ENCODE measurements at regions not wholly inside any gene's neighbourhood (a gene's known extent, or its start where the extent isn't known, plus 50 kb on each side); places are given as distances from the start of the nearest gene placed in this dataset.
A peak's percentile ranks its signal among the peaks of the same experiment; 100 is the strongest.

DNA sequence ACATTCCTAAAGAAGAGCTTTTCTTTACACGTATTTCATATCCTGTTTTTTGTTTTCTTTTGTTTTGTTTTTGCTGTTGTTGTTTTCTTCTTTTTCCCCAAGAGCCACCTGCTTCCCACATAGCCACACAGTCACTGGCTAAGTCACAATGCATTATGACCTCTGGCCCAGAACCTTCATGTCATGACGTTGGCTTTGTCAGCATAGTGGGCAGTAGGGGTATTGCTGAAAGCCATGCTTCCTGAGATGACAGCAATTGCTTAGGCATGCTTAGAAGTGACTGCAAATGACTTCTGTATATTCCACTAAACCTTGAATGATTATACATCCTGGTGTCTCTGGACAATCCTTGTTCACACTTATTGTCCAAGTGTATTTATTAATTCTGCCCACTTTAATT, 375.8 kb downstream of the TAF11L14 start:
- Mint-ChIP-seq H3K9me3 (peaks cover 7 to 9% of the 10 kb centered on the region in 2 experiments; a peak in 4 of 5 replicates), H3K27ac (no peak overlapping the region), H3K4me3 (no peak overlapping the region), H3K27me3 (ENCODE audit: low read depth) (no peaks in the 10 kb centered on the region), H3K4me1 (no peaks in the 10 kb centered on the region), H3K36me3 (ENCODE audit: insufficient read depth in 1 of 3, low read depth in 3 of 3) (peaks cover 0 to 6% (median 2%) of the 10 kb centered on the region in 3 experiments; a peak in 4 of 7 replicates)
- DNase-seq, result no peak
- Histone ChIP-seq H4K8ac (replicated peaks; ENCODE audit: insufficient read length, low read depth, low read length) (no peak overlapping the region), H3K4me2 (ENCODE audit: insufficient read depth, insufficient read length, low read length) (no peak overlapping the region), H2AFZ (ENCODE audit: low read length) (no peak overlapping the region), H2BK12ac (ENCODE audit: insufficient read length, low read depth, low read length) (no peak overlapping the region), H3K9me3 (ENCODE audit: control insufficient read depth, low read depth, low read length) (no peaks in the 10 kb centered on the region), H3K4me1 (ENCODE audit: insufficient read depth, low read length) (no peaks in the 10 kb centered on the region), H4K91ac (ENCODE audit: insufficient read length, low read depth, low read length) (no peak overlapping the region), H4K20me1 (ENCODE audit: control insufficient read depth, insufficient read depth, insufficient read length) (no peaks in the 10 kb centered on the region), H3K79me2 (ENCODE audit: insufficient read depth, low read length) (no peaks in the 10 kb centered on the region), H3K27me3 (ENCODE audit: insufficient read depth, low read length) (no peaks in the 10 kb centered on the region), H3K56ac (ENCODE audit: insufficient read length, low read depth, low read length) (no peak overlapping the region), H2BK15ac (ENCODE audit: low read depth, low read length) (no peak overlapping the region), H3K23me2 (ENCODE audit: insufficient read length, low read depth, low read length, poor library complexity, severe bottlenecking) (no peaks in the 10 kb centered on the region), H2BK120ac (ENCODE audit: low read depth, low read length, poor library complexity, severe bottlenecking) (no peak overlapping the region), H3K4ac (ENCODE audit: low read depth, low read length) (no peak overlapping the region), H3T11ph (ENCODE audit: low read length) (no peak overlapping the region), H4K5ac (ENCODE audit: insufficient read length, low read depth, low read length) (no peak overlapping the region), H3K14ac (ENCODE audit: insufficient read depth, low read length) (no peak overlapping the region), H3K9ac (ENCODE audit: extremely low read depth, insufficient read length, low read length) (no peak overlapping the region), H2BK5ac (ENCODE audit: insufficient read length, low read length) (no peak overlapping the region), H3K27ac (ENCODE audit: insufficient read length, low read depth, low read length) (no peak overlapping the region), H3K23ac (ENCODE audit: insufficient read length, low read depth, low read length) (no peak overlapping the region), H3K79me1 (ENCODE audit: insufficient read depth, low read depth, low read length, poor library complexity, severe bottlenecking) (no peaks in the 10 kb centered on the region), H2BK20ac (ENCODE audit: low read depth, low read length, poor library complexity, severe bottlenecking) (no peak overlapping the region), H2AK5ac (ENCODE audit: insufficient read length, low read length) (no peak overlapping the region), H3K18ac (ENCODE audit: insufficient read length, low read depth, low read length) (no peak overlapping the region)
- WGBS (ENCODE audit: extremely low coverage, insufficient read length, low lambda C conversion rate), result no CpG with 5 or more reads among the region's 2 CpGs
- TF ChIP-seq, protein P1, sequence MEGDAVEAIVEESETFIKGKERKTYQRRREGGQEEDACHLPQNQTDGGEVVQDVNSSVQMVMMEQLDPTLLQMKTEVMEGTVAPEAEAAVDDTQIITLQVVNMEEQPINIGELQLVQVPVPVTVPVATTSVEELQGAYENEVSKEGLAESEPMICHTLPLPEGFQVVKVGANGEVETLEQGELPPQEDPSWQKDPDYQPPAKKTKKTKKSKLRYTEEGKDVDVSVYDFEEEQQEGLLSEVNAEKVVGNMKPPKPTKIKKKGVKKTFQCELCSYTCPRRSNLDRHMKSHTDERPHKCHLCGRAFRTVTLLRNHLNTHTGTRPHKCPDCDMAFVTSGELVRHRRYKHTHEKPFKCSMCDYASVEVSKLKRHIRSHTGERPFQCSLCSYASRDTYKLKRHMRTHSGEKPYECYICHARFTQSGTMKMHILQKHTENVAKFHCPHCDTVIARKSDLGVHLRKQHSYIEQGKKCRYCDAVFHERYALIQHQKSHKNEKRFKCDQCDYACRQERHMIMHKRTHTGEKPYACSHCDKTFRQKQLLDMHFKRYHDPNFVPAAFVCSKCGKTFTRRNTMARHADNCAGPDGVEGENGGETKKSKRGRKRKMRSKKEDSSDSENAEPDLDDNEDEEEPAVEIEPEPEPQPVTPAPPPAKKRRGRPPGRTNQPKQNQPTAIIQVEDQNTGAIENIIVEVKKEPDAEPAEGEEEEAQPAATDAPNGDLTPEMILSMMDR (conservative IDR thresholded peaks at IDR 0.05), result peak; percentile 44; the same call in 2 of the 3 replicates

Measured in H9 (cell line).